Activated CD4-positive, CD25-positive, alpha-beta regulatory T cell treated with anti-CD3 and anti-CD28 coated beads, Interleukin-2, amount 50 U/mL, for 24 hours (primary cell): ENCODE measurements at regions not wholly inside any gene's neighbourhood (a gene's known extent, or its start where the extent isn't known, plus 50 kb on each side); places are given as distances from the start of the nearest gene placed in this dataset.
"Not testable (repeated sequence)": the region's sequence is repeated elsewhere in the genome, so short reads cannot be mapped to it uniquely, and the experiment has no call there.

ENCODE experiments used
- ATAC-seq, 2 donors: fragments of 150-1000 bp; cut with Tn5 transposase; one replicate each; pipeline ENCODE4 v1.10.0; 2021; ENCODE audit warnings: mild to moderate bottlenecking in 1 of 2, moderate library complexity in 1 of 2

GRCh38 chr10:25869609-25870008 lies 64.4 kb upstream of the MYO3A start:
- no peak for ATAC-seq

GRCh38 chr10:25874402-25874801 lies 59.6 kb upstream of the MYO3A start:
- ATAC-seq = not testable (repeated sequence)

DNA sequence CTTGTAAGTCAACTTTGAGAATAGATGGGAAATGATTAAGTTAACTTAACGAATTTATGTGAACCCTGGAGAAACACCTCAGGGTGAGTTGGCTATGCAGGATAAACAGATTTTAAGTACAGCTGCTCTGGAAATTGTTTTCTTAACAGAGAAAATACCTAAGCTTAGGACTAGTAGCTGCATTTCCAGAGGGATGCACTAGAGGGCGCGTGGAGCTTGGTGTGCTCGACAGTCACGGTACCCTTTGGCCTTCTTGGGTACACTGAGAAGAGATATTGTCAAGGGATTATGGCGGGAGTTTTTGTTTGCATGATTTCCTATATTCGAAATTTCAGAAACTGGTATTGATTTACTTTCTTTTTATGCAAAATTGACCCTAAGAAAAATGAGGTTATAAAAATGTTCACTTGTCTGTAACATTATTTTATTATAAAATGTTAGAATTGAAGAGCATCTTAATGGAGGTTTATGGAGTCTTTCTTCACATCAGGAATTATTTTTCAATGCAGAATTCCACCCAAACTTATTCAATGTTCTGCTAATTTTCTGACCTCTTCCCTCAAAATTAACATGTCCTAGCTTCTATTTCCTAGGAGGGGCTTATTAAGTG lies 58.4 kb upstream of the MYO3A start:
- ATAC-seq = peak; percentile 51 to 63

- ATAC-seq = no peak
These were observed 56.7 kb upstream of the MYO3A start for GRCh38 chr10:25877296-25877695.
